IMR-90 (cell line): ENCODE measurements at regions not wholly inside any gene's neighbourhood (a gene's known extent, or its start where the extent isn't known, plus 50 kb on each side); places are given as distances from the start of the nearest gene placed in this dataset.
"Not testable (repeated sequence)": the region's sequence is repeated elsewhere in the genome, so short reads cannot be mapped to it uniquely, and the experiment has no call there.

Source experiments
- ATAC-seq: fragments of 200-7000 bp; cut with Tn5 transposase; 2 replicates; pipeline ENCODE4 v1.9.1; 2020; ENCODE audit warnings: low read depth, mild to moderate bottlenecking, moderate library complexity
- BruUV-seq: library from RNA; stranded (reverse); fragments of 400-500 nt; replicated peaks from 2 replicates; lab custom pipeline; 2021; lab: Mats Ljungman, UMichigan
- CTCF ChIA-PET: fragments of 300-600 bp; formaldehyde crosslinking; extraction: SDS; loops from one replicate; lab custom pipeline; 2021; ENCODE audit warnings: antibody characterized with exemption; lab: Yijun Ruan, JAX
- POLR2A ChIA-PET: fragments of 300-600 bp; sonication (Branson Sonifier 250); formaldehyde crosslinking; loops from one replicate; lab custom pipeline; 2022; ENCODE audit warnings: antibody characterized with exemption; ENCODE audit not compliant: unreplicated experiment; lab: Charles Lee
- DNase-seq: peaks from one replicate; pipeline ENCODE4 v3.0.0; 2013
- H2AFZ ChIP-seq: replicated peaks from 2 replicates; pipeline ENCODE3; 2013; ENCODE audit warnings: low read length, mild to moderate bottlenecking; ENCODE audit not compliant: poor library complexity
- H2AK5ac ChIP-seq: 2 replicates; pipeline ENCODE4 v1.6.1; 2013; ENCODE audit warnings: low read depth, low read length, inconsistent platforms
- H2AK9ac ChIP-seq: replicated peaks from 2 replicates; pipeline ENCODE3; 2013; ENCODE audit warnings: mild to moderate bottlenecking, low read depth, low read length, moderate library complexity; ENCODE audit not compliant: poor library complexity
- H2BK120ac ChIP-seq: 2 replicates; pipeline ENCODE4 v1.6.1; 2013; ENCODE audit warnings: low read depth, low read length, inconsistent platforms
- H2BK15ac ChIP-seq: 3 replicates; pipeline ENCODE4 v1.6.1; 2013; ENCODE audit warnings: low read depth, low read length, inconsistent platforms
- H2BK20ac ChIP-seq: 2 replicates; pipeline ENCODE4 v1.6.1; 2013; ENCODE audit warnings: low read depth, mild to moderate bottlenecking, inconsistent platforms, low read length, moderate library complexity
- H2BK5ac ChIP-seq: 2 replicates; pipeline ENCODE4 v1.6.1; 2013; ENCODE audit warnings: mild to moderate bottlenecking, low read depth, low read length, inconsistent platforms; ENCODE audit not compliant: poor library complexity, severe bottlenecking
- H3K14ac ChIP-seq: replicated peaks from 2 replicates; pipeline ENCODE4 v1.6.1; 2013; ENCODE audit warnings: low read depth, low read length, inconsistent platforms
- H3K18ac ChIP-seq: 2 replicates; pipeline ENCODE4 v1.6.1; 2013; ENCODE audit warnings: low read depth, low read length, control low read depth
- H3K23ac ChIP-seq: 2 replicates; pipeline ENCODE4 v1.6.1; 2013; ENCODE audit warnings: low read depth, low read length, inconsistent platforms
- H3K27ac ChIP-seq: 2 replicates; pipeline ENCODE4 v1.5.1; 2013; ENCODE audit warnings: mild to moderate bottlenecking, control low read depth, low read length; ENCODE audit not compliant: insufficient read depth
- H3K27me3 ChIP-seq: 2 replicates; pipeline ENCODE4 v1.6.1; 2013; ENCODE audit warnings: low read length; ENCODE audit not compliant: control insufficient read depth, insufficient read depth
- H3K36me3 ChIP-seq: 2 replicates; pipeline ENCODE4 v1.6.1; 2013; ENCODE audit warnings: low read length, mixed read lengths; ENCODE audit not compliant: control insufficient read depth, insufficient read depth
- H3K4ac ChIP-seq: 2 replicates; pipeline ENCODE4 v1.6.1; 2013; ENCODE audit warnings: low read depth, low read length, inconsistent platforms
- H3K4me1 ChIP-seq: 2 replicates; pipeline ENCODE4 v1.6.1; 2013; ENCODE audit warnings: low read length, mixed read lengths; ENCODE audit not compliant: control insufficient read depth, insufficient read depth
- H3K4me2 ChIP-seq: 2 replicates; pipeline ENCODE4 v1.6.1; 2013; ENCODE audit warnings: low read depth, mild to moderate bottlenecking, control low read depth, low read length, moderate library complexity
- H3K4me3 ChIP-seq: 2 replicates; pipeline ENCODE4 v1.5.1; 2013; ENCODE audit warnings: low read depth, mild to moderate bottlenecking, control low read depth, low read length, moderate library complexity; ENCODE audit not compliant: insufficient read depth
- H3K56ac ChIP-seq: 2 replicates; pipeline ENCODE4 v1.6.1; 2013; ENCODE audit warnings: low read length, inconsistent platforms; ENCODE audit not compliant: insufficient read depth; ENCODE audit errors: extremely low read depth
- H3K79me1 ChIP-seq, 2 experiments: 2 replicates each; pipeline ENCODE4 v1.6.1; 2013; ENCODE audit warnings: low read length in 2 of 2, inconsistent platforms in 1 of 2, low read depth in 1 of 2
- H3K9ac ChIP-seq: 2 replicates; pipeline ENCODE4 v1.6.1; 2013; ENCODE audit warnings: low read depth, low read length, control low read depth
- H3K9me1 ChIP-seq: 2 replicates; pipeline ENCODE4 v1.6.1; 2013; ENCODE audit warnings: low read length, inconsistent platforms; ENCODE audit not compliant: insufficient read depth
- H3K9me3 ChIP-seq: 2 replicates; pipeline ENCODE4 v1.6.1; 2013; ENCODE audit warnings: low read length; ENCODE audit not compliant: control insufficient read depth, insufficient read depth
- H4K20me1 ChIP-seq: 2 replicates; pipeline ENCODE4 v1.6.1; 2013; ENCODE audit warnings: low read length, inconsistent platforms; ENCODE audit not compliant: insufficient read depth
- H4K5ac ChIP-seq: 2 replicates; pipeline ENCODE4 v1.6.1; 2013; ENCODE audit warnings: mild to moderate bottlenecking, low read depth, low read length, control low read depth
- H4K8ac ChIP-seq, 2 experiments: 2 replicates each; pipeline ENCODE4 v1.6.1; 2013; ENCODE audit warnings: low read depth in 2 of 2, low read length in 2 of 2, control low read depth in 1 of 2, inconsistent platforms in 1 of 2
- H4K91ac ChIP-seq: 2 replicates; pipeline ENCODE4 v1.6.1; 2013; ENCODE audit warnings: low read depth, low read length, inconsistent platforms; ENCODE audit not compliant: insufficient read depth
- WGBS, 2 experiments: methylation state at CpG; one replicate each; pipeline versions ENCODE4 v1.1.5 to v1.1.7; 2013; ENCODE audit warnings: missing lambda C conversion rate in 2 of 2; ENCODE audit not compliant: insufficient read length in 1 of 2; ENCODE audit errors: extremely low coverage in 2 of 2; 5-methylcytosine and 5-hydroxymethylcytosine counted together
- dilution Hi-C: fragments of 300-500 bp; cut with HindIII; formaldehyde crosslinking; loops from one replicate; pipeline ENCODE4 v1.14.3; 2018; ENCODE audit warnings: low sequenced_read_pairs; ENCODE audit not compliant: unreplicated experiment
- in situ Hi-C: fragments of 300-500 bp; cut with MboI; formaldehyde crosslinking; loops from 3 replicates; pipeline ENCODE4 v1.14.3; 2019; ENCODE audit warnings: low sequenced_read_pairs, inconsistent platforms, mixed read lengths
- intact Hi-C: fragments of 100-400 bp; cut with micrococcal nuclease; formaldehyde crosslinking; loops from 2 replicates; pipeline ENCODE4 v1.10.0; 2022

GRCh38 chr21:9769718-9770690, 751.4 kb upstream of the TPTE start:
- H3K4ac ChIP-seq, H3K9me1 ChIP-seq, H2BK20ac ChIP-seq, H2AK5ac ChIP-seq, H3K56ac ChIP-seq, H2BK15ac ChIP-seq, H4K91ac ChIP-seq, H3K27me3 ChIP-seq, BruUV-seq, H3K4me2 ChIP-seq, CTCF ChIA-PET, H3K27ac ChIP-seq, H3K79me1 ChIP-seq, H4K8ac ChIP-seq, H3K4me3 ChIP-seq, H3K18ac ChIP-seq, ATAC-seq, H2AK9ac ChIP-seq, H3K9ac ChIP-seq, POLR2A ChIA-PET, H3K23ac ChIP-seq, H4K20me1 ChIP-seq, H2AFZ ChIP-seq, H3K14ac ChIP-seq, intact Hi-C loops, H2BK5ac ChIP-seq, H4K5ac ChIP-seq, DNase-seq, H3K36me3 ChIP-seq, H2BK120ac ChIP-seq, H3K4me1 ChIP-seq, in situ Hi-C loops, dilution Hi-C loops: not testable (repeated sequence)
- 58% methylated on average over 13 of the region's 17 CpGs; no CpG with 5 or more reads in 1 of the 2 experiments for WGBS, 2 experiments
- H3K9me3 ChIP-seq = peaks cover 50% of the 10 kb centered on the region

GRCh38 chr21:9771466-9772347, 749.7 kb upstream of the TPTE start:
- H3K27ac ChIP-seq, dilution Hi-C loops, POLR2A ChIA-PET, in situ Hi-C loops, H3K4me1 ChIP-seq, ATAC-seq, H2BK15ac ChIP-seq, H3K18ac ChIP-seq, CTCF ChIA-PET, intact Hi-C loops, H2BK5ac ChIP-seq, H3K14ac ChIP-seq, H3K4me2 ChIP-seq, H2AFZ ChIP-seq, H3K4me3 ChIP-seq, H3K23ac ChIP-seq, H3K36me3 ChIP-seq, H4K5ac ChIP-seq, H3K9ac ChIP-seq, H3K27me3 ChIP-seq, BruUV-seq, H4K91ac ChIP-seq, H4K20me1 ChIP-seq, H2AK9ac ChIP-seq, H4K8ac ChIP-seq, H2AK5ac ChIP-seq, H2BK20ac ChIP-seq, H3K4ac ChIP-seq, H3K9me1 ChIP-seq, H3K56ac ChIP-seq, H3K79me1 ChIP-seq, DNase-seq, H2BK120ac ChIP-seq: not testable (repeated sequence)
- 70% methylated on average over 8 of the region's 17 CpGs; no CpG with 5 or more reads in 1 of the 2 experiments for WGBS, 2 experiments
- peaks cover 61% of the 10 kb centered on the region for H3K9me3 ChIP-seq
